BLaER1 treated with 17β-estradiol and CSF1 and Interleukin-3, amounts not matched to agents 10 nM and 100 nM (cell line): ENCODE measurements at regions not wholly inside any gene's neighbourhood (a gene's known extent, or its start where the extent isn't known, plus 50 kb on each side); places are given as distances from the start of the nearest gene placed in this dataset.

Experiments
- H3K27ac ChIP-seq, 11 experiments: shearing (Covaris generic); formaldehyde crosslinking; 2 replicates each; pipeline ENCODE4 v1.8.1; 2022
- H3K27me3 ChIP-seq, 11 experiments: shearing (Covaris generic); formaldehyde crosslinking; 2 replicates each; pipeline ENCODE4 v1.8.1; 2022
- H3K36me3 ChIP-seq, 11 experiments: shearing (Covaris generic); formaldehyde crosslinking; 2 replicates each; pipeline ENCODE4 v1.8.1; 2022
- H3K4me1 ChIP-seq, 10 experiments: shearing (Covaris generic); formaldehyde crosslinking; 2 replicates each; pipeline ENCODE4 v1.8.1; 2022
- H3K4me2 ChIP-seq, 11 experiments: shearing (Covaris generic); formaldehyde crosslinking; 2 replicates each; pipeline ENCODE4 v1.8.1; 2022
- H3K4me3 ChIP-seq, 10 experiments: shearing (Covaris generic); formaldehyde crosslinking; 2 replicates each; pipeline ENCODE4 v1.8.1; 2022
- H3K9ac ChIP-seq, 11 experiments: shearing (Covaris generic); formaldehyde crosslinking; 2 replicates each; pipeline ENCODE4 v1.8.1; 2022
- H3K9me3 ChIP-seq, 11 experiments: shearing (Covaris generic); formaldehyde crosslinking; replicated peaks in 1 of 11; 2 replicates each; pipeline ENCODE4 v1.8.1; 2022
- H4K20me1 ChIP-seq, 11 experiments: shearing (Covaris generic); formaldehyde crosslinking; 2 replicates each; pipeline ENCODE4 v1.8.1; 2022
- Cebpa-rat ChIP-seq, 11 experiments: shearing (Covaris generic); IDR thresholded peaks; 2 replicates each; pipeline ENCODE4 v1.8.1; 2022

DNA sequence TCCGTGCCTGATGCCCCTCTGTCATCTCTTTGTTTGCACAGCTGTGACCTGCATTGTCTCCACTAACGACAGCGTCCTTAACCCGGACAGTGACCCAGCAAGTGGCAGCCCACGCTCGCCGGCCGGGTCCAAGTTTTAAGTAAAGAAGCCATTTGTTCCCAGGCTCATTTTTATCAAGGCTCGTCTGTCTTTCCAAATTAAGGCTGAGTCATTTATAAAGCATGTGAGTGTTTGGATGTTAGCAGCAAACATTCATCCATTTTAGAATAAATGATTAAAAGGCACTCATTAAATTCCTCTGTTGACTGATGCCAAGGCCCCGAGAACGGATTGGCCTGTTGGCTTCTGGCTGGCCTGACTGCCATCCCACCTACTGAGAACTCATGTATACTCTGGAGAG is 514.5 kb downstream of the NPHP4 start:
- H3K4me3 ChIP-seq, result no peak overlapping the region
- H3K9ac ChIP-seq, result no peak overlapping the region
- peaks cover 0 to 15% (median 9%) of the 10 kb centered on the region in 10 experiments; a peak in 12 of 20 replicates for H3K4me1 ChIP-seq
- H3K4me2 ChIP-seq, result no peak overlapping the region
- H3K27me3 ChIP-seq, result no peaks in the 10 kb centered on the region
- H3K9me3 ChIP-seq, result no peaks in the 10 kb centered on the region
- TF ChIP-seq Cebpa-rat (IDR thresholded peaks at IDR 0.05), result no peak
- H3K27ac ChIP-seq, result no peak overlapping the region
- no peaks in the 10 kb centered on the region for H3K36me3 ChIP-seq
- 0 out of 22 replicates have a peak, but pooled peaks cover 0 to 4% (median 0%) of the 10 kb centered on the region in 11 experiments for H4K20me1 ChIP-seq

DNA sequence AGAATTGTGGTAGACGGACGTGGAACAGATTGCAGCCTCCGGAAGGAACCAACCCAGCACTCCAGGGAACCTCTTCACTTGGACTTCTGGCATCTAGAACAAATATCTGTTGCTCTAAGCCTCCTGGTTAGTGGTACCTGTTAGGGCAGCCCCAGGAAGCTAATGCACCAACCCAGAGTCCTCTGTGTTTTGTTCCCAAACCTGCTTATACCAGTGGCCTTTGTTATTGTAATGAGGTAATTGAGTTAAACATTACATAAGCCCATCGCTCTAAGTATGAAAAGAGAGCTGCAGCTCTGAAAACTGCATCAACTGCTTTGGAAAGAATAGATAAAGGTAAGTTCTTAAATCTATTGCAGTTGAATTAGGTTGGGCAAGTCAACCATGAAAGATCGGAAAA is 516.7 kb downstream of the NPHP4 start:
- no peaks in the 10 kb centered on the region for H3K27me3 ChIP-seq
- H3K9ac ChIP-seq, result no peak overlapping the region
- H4K20me1 ChIP-seq, result 0 out of 22 replicates have a peak, but pooled peaks cover 0 to 4% (median 0%) of the 10 kb centered on the region in 11 experiments
- H3K4me3 ChIP-seq, result no peak overlapping the region
- no peak overlapping the region for H3K27ac ChIP-seq
- H3K4me1 ChIP-seq, result peaks cover 0 to 10% (median 0%) of the 10 kb centered on the region in 10 experiments; a peak in 4 of 20 replicates
- H3K4me2 ChIP-seq, result no peak overlapping the region
- H3K36me3 ChIP-seq, result no peaks in the 10 kb centered on the region
- H3K9me3 ChIP-seq, result no peaks in the 10 kb centered on the region
- no peak for TF ChIP-seq Cebpa-rat (IDR thresholded peaks at IDR 0.05)

DNA sequence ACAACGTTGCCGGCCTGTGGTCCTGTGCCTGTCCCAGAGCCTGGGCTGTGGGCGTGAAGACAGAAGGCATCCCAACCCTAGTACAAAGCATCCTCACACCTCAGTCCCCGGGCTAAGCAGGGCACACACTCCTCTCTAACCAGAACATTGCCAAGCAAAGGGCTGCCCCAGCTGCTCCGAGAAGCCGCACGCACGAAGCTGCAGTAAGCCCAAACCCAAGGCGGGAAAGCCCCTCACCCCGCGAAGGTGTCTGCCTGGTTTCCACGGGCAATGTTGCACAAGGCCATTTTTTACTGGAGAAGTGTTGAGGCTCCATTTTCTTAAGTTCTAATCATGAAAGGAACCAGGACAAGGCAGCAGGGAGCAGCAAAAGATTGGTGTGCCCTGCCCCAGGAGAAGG is 519.0 kb downstream of the NPHP4 start:
- H3K36me3 ChIP-seq, result no peaks in the 10 kb centered on the region
- H3K4me1 ChIP-seq, result peaks cover 0 to 10% (median 0%) of the 10 kb centered on the region in 10 experiments; a peak in 4 of 20 replicates
- no peaks in the 10 kb centered on the region for H4K20me1 ChIP-seq
- peaks cover 0 to 5% (median 0%) of the 10 kb centered on the region in 11 experiments; a peak in 1 of 22 replicates for H3K27me3 ChIP-seq
- no peak overlapping the region for H3K4me2 ChIP-seq
- TF ChIP-seq Cebpa-rat (IDR thresholded peaks at IDR 0.05), result no peak
- H3K9ac ChIP-seq, result no peak overlapping the region
- H3K27ac ChIP-seq, result no peak overlapping the region
- no peak overlapping the region for H3K4me3 ChIP-seq
- H3K9me3 ChIP-seq, result peaks cover 0 to 10% (median under 1%) of the 10 kb centered on the region in 11 experiments; a peak in 7 of 22 replicates

DNA sequence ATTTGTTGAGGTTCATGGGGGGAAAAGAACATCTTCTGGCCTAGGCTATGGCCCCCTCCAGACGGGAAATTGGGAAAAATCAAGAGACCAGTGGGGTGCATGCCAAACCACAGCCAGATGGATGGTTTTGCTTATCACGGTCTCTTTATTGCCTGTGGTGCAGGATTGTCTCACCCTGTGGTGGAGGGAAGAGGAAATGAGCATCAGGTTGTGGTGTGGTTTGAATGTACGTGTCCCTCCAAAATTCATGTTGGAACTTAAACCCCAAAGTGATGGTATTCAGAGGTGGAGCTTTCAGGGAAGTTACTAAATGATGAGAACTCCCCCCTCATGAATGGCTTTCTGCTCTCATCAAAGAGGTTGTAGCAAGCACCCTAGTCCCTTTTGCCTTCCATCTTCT is 525.7 kb downstream of the NPHP4 start:
- Histone ChIP-seq H3K9me3 (peaks cover 9 to 34% (median 20%) of the 10 kb centered on the region in 11 experiments; a peak in 20 of 22 replicates), H3K4me1 (peaks cover 0 to 10% (median 8%) of the 10 kb centered on the region in 10 experiments; a peak in 10 of 20 replicates), H3K27me3 (peaks cover 0 to 8% (median 0%) of the 10 kb centered on the region in 11 experiments; a peak in 3 of 22 replicates), H3K36me3 (no peaks in the 10 kb centered on the region), H4K20me1 (no peaks in the 10 kb centered on the region), H3K27ac (no peak overlapping the region), H3K4me3 (no peak overlapping the region), H3K9ac (no peak overlapping the region), H3K4me2 (peak overlapping the region in 5 of 11 experiments; percentile 14 to 41 (median 19); a peak in 8 of 22 replicates)
- no peak for TF ChIP-seq Cebpa-rat (IDR thresholded peaks at IDR 0.05)

DNA sequence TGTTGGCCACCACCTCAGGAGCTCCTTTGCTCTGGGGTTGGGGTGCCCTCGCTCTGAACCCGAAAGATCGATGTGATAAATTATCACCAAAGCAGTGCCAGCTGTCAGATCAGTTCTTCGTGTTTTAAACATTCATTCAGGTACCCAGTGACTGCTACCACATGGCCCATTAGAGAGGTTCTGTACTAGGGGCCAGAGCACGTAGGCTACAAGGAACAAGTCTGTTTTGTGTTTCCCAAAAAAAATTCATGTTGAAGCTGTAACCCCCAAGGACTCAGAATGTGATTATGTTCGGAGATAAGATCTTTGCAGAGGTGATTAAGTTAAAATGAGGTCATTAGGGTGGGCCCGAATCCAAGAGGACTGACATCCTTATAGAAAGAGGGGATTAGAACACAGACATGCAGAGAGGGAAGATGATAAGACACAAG is 526.9 kb downstream of the NPHP4 start:
- no peaks in the 10 kb centered on the region for H4K20me1 ChIP-seq
- H3K9ac ChIP-seq, result no peak overlapping the region
- no peak overlapping the region for H3K4me2 ChIP-seq
- H3K36me3 ChIP-seq, result no peaks in the 10 kb centered on the region
- H3K4me3 ChIP-seq, result no peak overlapping the region
- H3K4me1 ChIP-seq, result peaks cover 0 to 10% (median 8%) of the 10 kb centered on the region in 10 experiments; a peak in 10 of 20 replicates
- no peak overlapping the region for H3K27ac ChIP-seq
- H3K9me3 ChIP-seq, result peaks cover 9 to 40% (median 22%) of the 10 kb centered on the region in 11 experiments; a peak in 20 of 22 replicates
- no peak for TF ChIP-seq Cebpa-rat (IDR thresholded peaks at IDR 0.05)
- peaks cover 0 to 8% (median 0%) of the 10 kb centered on the region in 11 experiments; a peak in 3 of 22 replicates for H3K27me3 ChIP-seq

DNA sequence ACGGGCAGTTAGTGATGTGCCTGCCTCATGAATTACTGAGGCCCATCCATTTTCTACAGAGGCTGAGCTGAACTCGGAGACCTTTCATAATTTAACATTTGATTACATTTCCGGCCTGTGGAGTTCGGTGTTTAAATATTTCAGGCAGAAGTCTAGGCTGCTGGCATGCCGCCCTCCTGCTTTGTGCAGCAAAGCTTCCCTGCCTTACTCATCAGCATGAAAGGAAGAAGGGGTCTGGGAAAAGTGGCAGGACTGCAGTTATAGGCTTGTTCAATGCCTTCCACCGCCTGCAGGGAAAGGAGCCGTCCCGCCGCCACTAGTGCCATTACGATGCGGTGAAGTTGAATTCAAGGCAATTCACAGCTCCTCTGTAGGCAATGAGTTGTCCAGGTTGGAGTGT is 527.9 kb downstream of the NPHP4 start:
- Histone ChIP-seq H3K4me2 (no peak overlapping the region), H3K27me3 (peaks cover 0 to 8% (median 0%) of the 10 kb centered on the region in 11 experiments; a peak in 3 of 22 replicates), H3K4me1 (peaks cover 0 to 10% (median 8%) of the 10 kb centered on the region in 10 experiments; a peak in 10 of 20 replicates), H3K27ac (no peak overlapping the region), H4K20me1 (no peaks in the 10 kb centered on the region), H3K9me3 (peaks cover 9 to 40% (median 22%) of the 10 kb centered on the region in 11 experiments; a peak in 20 of 22 replicates), H3K9ac (no peak overlapping the region), H3K36me3 (no peaks in the 10 kb centered on the region), H3K4me3 (no peak overlapping the region)
- TF ChIP-seq Cebpa-rat (IDR thresholded peaks at IDR 0.05), result no peak

DNA sequence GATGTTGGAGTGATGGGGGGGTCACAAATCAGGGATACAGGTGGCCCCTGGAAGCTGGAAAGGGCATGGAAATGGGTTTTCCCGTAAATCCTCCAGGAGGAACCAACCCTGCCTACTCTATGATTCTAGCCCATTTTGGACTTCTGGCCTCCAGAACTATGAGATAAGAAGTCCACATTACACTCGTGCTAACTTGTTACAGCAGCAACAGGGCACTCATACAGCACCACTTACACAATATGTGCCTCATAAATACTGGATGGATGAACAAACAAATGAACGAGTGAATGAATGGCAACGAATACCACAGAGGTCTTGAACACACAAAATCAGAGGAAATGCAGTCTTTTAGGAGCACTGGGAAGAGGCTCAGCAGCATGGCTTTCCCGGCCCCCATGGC is 531.3 kb downstream of the NPHP4 start:
- Histone ChIP-seq H4K20me1 (no peaks in the 10 kb centered on the region), H3K36me3 (no peaks in the 10 kb centered on the region), H3K9me3 (peaks cover 0 to 19% (median 6%) of the 10 kb centered on the region in 11 experiments; a peak in 14 of 22 replicates), H3K4me1 (peaks cover 0 to 6% (median 5%) of the 10 kb centered on the region in 10 experiments; a peak in 14 of 20 replicates), H3K4me2 (no peak overlapping the region), H3K4me3 (no peak overlapping the region), H3K27ac (no peak overlapping the region), H3K27me3 (peaks cover 0 to 3% (median 0%) of the 10 kb centered on the region in 11 experiments; a peak in 2 of 22 replicates), H3K9ac (no peak overlapping the region)
- TF ChIP-seq Cebpa-rat (IDR thresholded peaks at IDR 0.05), result no peak

DNA sequence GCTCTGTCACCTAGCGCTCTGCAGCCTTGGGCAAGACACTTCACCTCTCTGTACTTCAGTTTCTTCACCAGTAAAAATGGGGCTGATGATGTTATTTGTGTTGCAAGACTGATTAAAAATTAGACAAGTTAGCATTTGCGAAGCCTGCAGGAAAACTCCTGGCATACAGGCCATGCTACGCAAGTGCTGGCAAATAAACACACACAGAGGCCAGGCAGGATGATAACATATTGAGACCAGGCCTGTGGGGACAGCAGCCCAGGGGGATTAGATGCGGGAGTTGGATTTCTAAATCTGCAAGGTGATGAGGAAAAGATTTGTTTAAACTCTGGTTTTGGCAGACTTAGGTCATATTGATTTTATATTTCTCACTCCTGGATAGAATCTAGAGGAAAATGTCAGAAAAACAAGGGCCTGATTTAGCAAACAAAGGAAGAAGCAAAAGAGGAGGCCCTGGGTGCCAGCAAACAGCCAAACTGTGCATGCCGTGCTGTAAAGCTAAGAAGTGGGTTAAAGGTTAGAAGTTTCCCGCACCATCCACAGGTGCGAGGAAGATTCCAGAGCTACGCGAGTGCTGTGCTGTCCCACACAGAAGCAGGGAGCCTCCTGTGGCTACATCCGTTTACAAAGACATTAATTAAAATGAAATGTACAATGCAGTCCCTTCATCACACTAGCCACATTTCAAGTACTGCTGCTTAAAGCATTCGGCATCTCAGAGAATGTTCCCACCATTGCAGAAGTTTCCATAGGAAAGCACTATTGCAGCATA is 532.2 kb downstream of the NPHP4 start:
- Histone ChIP-seq H3K9me3 (peaks cover 0 to 19% (median 6%) of the 10 kb centered on the region in 11 experiments; a peak in 14 of 22 replicates), H3K4me2 (no peak overlapping the region), H3K36me3 (no peaks in the 10 kb centered on the region), H3K4me3 (no peak overlapping the region), H3K27ac (no peak overlapping the region), H3K4me1 (peaks cover 0 to 12% (median 11%) of the 10 kb centered on the region in 10 experiments; a peak in 14 of 20 replicates), H3K9ac (no peak overlapping the region), H4K20me1 (no peaks in the 10 kb centered on the region), H3K27me3 (no peaks in the 10 kb centered on the region)
- TF ChIP-seq Cebpa-rat (IDR thresholded peaks at IDR 0.05), result no peak

DNA sequence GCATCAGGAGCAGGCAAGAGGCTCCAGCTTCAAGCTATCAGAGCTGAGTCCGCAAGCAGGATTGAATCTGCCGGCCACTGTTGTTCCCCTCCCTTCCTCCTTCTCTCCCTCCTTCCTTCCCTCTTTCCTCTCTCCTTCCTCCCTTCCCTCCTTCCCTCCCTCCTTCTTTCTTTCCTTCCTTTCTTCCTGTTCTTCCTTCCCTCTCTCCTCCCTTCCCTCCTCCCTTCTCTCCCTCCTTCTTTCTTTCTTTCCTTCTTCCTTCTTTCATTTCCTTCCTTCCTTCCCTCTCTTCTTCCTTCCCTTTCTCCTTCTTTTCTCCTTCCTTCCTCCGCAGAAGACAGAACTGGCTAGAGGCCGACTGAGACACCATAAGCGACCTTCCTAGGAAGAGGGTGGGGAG is 534.0 kb downstream of the NPHP4 start:
- Histone ChIP-seq H3K36me3 (no peaks in the 10 kb centered on the region), H3K4me2 (no peak overlapping the region), H4K20me1 (no peaks in the 10 kb centered on the region), H3K9ac (no peak overlapping the region), H3K4me1 (peaks cover 0 to 12% (median 11%) of the 10 kb centered on the region in 10 experiments; a peak in 14 of 20 replicates), H3K4me3 (no peak overlapping the region), H3K9me3 (peaks cover 0 to 19% (median 6%) of the 10 kb centered on the region in 11 experiments; a peak in 14 of 22 replicates), H3K27ac (no peak overlapping the region), H3K27me3 (no peaks in the 10 kb centered on the region)
- no peak for TF ChIP-seq Cebpa-rat (IDR thresholded peaks at IDR 0.05)
